Erythroblast (primary cell): ENCODE measurements at regions not wholly inside any gene's neighbourhood (a gene's known extent, or its start where the extent isn't known, plus 50 kb on each side); places are given as distances from the start of the nearest gene placed in this dataset.

Experiments
- GATA1 ChIP-seq: IDR thresholded peaks from 2 replicates; pipeline ENCODE4 v1.6.1; 2011; ENCODE audit warnings: low read depth, mild to moderate bottlenecking, control low read depth, low read length, moderate library complexity
- POLR2A ChIP-seq: IDR thresholded peaks from 2 replicates; pipeline ENCODE4 v1.6.1; 2011; ENCODE audit warnings: mild to moderate bottlenecking, low read length

DNA sequence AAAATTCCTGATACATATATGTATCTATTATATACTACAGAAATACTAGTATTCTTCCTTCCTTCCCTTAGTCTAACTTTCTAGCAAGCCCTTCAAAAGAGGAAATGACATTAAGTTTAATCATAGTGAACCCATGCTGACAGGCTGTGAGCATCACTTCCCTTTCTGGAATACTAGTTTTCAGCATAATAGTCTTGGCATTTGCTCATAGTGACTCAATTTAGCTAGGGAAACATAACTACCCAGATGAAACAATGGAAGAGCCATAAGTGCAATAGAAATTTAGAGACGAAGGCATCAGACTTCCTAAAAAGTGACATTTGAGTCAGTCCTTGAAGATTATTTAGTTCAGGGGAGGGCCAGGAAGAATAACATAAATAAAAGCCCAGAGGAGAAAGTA is 184.5 kb upstream of the CRY1 start:
- TF ChIP-seq POLR2A (no peak), GATA1 (no peak)
